ENCODE measurements at regions not wholly inside any gene's neighbourhood (a gene's known extent, or its start where the extent isn't known, plus 50 kb on each side); places are given as distances from the start of the nearest gene placed in this dataset.

GRCh38 chr12:65624554-65625086 is 199.7 kb upstream of the HMGA2 start:
- TF ChIP-seq RAD21 (IDR thresholded peaks at IDR 0.05; ENCODE audit: low read depth) (no peak), NFIC (IDR thresholded peaks at IDR 0.05) (peak; percentile 98), TAF1 (IDR thresholded peaks at IDR 0.05; ENCODE audit: low read depth) (no peak)
- TF ChIP-seq, protein P1, sequence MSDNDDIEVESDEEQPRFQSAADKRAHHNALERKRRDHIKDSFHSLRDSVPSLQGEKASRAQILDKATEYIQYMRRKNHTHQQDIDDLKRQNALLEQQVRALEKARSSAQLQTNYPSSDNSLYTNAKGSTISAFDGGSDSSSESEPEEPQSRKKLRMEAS (IDR thresholded peaks at IDR 0.05) = no peak

- TF ChIP-seq TAF1 (IDR thresholded peaks at IDR 0.05; ENCODE audit: low read depth) (no peak), TCF12 (IDR thresholded peaks at IDR 0.05; ENCODE audit: low read depth) (no peak), CREB1 (IDR thresholded peaks at IDR 0.05; ENCODE audit: low read depth) (no peak), REST (IDR thresholded peaks at IDR 0.05; ENCODE audit: low read depth) (no peak), TEAD4 (IDR thresholded peaks at IDR 0.05) (no peak), RAD21 (IDR thresholded peaks at IDR 0.05; ENCODE audit: low read depth) (no peak), ZBTB7A (IDR thresholded peaks at IDR 0.05; ENCODE audit: low read depth) (no peak), FOXM1 (IDR thresholded peaks at IDR 0.05; ENCODE audit: borderline replicate concordance, low read depth) (no peak), EGR1 (IDR thresholded peaks at IDR 0.05) (no peak), EP300 (IDR thresholded peaks at IDR 0.05; ENCODE audit: borderline replicate concordance) (no peak), NFIC (IDR thresholded peaks at IDR 0.05) (no peak)
- TF ChIP-seq, protein P1 (IDR thresholded peaks at IDR 0.05) = no peak
- TF ChIP-seq, protein P2, sequence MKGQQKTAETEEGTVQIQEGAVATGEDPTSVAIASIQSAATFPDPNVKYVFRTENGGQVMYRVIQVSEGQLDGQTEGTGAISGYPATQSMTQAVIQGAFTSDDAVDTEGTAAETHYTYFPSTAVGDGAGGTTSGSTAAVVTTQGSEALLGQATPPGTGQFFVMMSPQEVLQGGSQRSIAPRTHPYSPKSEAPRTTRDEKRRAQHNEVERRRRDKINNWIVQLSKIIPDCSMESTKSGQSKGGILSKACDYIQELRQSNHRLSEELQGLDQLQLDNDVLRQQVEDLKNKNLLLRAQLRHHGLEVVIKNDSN (IDR thresholded peaks at IDR 0.05) = no peak
Measured at GRCh38 chr12:65628061-65628460, 196.2 kb upstream of the HMGA2 start.

DNA sequence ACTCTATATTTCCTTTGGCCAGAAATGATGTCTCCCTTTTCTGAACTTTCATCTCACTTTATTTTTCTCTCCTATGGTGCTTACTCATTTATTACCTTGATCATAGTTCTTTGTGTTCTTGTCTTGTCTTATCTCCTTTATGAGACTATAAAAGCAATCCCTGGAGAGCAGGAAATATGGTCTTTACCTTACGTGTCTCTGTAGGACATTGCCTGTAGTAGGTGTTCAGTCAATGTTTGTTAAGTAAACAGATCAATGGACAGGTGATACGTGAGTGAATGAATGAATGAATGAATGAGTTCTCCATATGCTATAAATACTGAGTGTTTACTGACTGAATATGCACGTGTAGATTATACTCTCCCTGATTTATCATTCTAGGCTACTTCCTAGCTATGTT is 193.7 kb upstream of the HMGA2 start:
- TF ChIP-seq TAF1 (IDR thresholded peaks at IDR 0.05; ENCODE audit: low read depth) (no peak), CREB1 (IDR thresholded peaks at IDR 0.05; ENCODE audit: low read depth) (no peak), EGR1 (IDR thresholded peaks at IDR 0.05) (no peak), TEAD4 (IDR thresholded peaks at IDR 0.05) (no peak), YY1 (IDR thresholded peaks at IDR 0.05; ENCODE audit: low read depth) (no peak), RAD21 (IDR thresholded peaks at IDR 0.05; ENCODE audit: low read depth) (no peak)

DNA sequence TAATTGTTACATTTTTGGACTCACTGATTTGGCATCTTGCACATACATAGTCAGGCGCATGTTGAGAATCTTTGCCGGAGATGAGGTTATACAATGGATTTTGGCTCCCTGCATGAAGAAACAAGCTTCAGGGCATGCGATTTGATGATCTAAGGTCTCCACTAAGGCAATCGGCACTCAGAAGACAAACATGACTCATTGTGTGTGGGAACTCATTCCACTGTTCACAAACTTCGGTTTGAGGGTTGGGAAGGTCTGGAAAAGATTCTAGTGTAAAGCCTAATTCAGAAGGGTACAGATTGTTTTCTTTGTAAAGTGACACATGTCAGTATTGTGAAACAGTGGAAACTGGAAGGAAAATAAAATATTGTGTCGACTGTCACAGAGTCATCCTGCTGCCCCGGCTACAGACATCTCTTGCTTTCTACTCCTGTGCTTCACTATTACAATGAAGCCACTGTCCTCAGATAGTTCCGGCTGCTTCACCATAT is 192.6 kb upstream of the HMGA2 start:
- no peak for TF ChIP-seq CREB1 (IDR thresholded peaks at IDR 0.05; ENCODE audit: low read depth)
- TF ChIP-seq RAD21 (IDR thresholded peaks at IDR 0.05; ENCODE audit: low read depth) = no peak; the same call in 1 of the 2 replicates
- TF ChIP-seq ZBTB7A (IDR thresholded peaks at IDR 0.05; ENCODE audit: low read depth) = no peak
- TF ChIP-seq EP300 (IDR thresholded peaks at IDR 0.05; ENCODE audit: borderline replicate concordance) = peak; percentile 94
- no peak for TF ChIP-seq YY1 (IDR thresholded peaks at IDR 0.05; ENCODE audit: low read depth)
- no peak for TF ChIP-seq EGR1 (IDR thresholded peaks at IDR 0.05)
- TF ChIP-seq TCF12 (IDR thresholded peaks at IDR 0.05; ENCODE audit: low read depth) = peak; percentile 89
- TF ChIP-seq TEAD4 (IDR thresholded peaks at IDR 0.05) = peak; percentile 81; the same call in 1 of the 2 replicates
- TF ChIP-seq, protein P1 (IDR thresholded peaks at IDR 0.05) = peak; percentile 37; the same call in 1 of the 2 replicates
- TF ChIP-seq TAF1 (IDR thresholded peaks at IDR 0.05; ENCODE audit: low read depth) = no peak
- peak; percentile 87 for TF ChIP-seq FOXM1 (IDR thresholded peaks at IDR 0.05; ENCODE audit: borderline replicate concordance, low read depth)
- TF ChIP-seq NFIC (IDR thresholded peaks at IDR 0.05) = peak; percentile 82
- TF ChIP-seq, protein P2 (IDR thresholded peaks at IDR 0.05) = no peak
- peak; percentile 50; the same call in 1 of the 2 replicates for TF ChIP-seq CEBPB (IDR thresholded peaks at IDR 0.05)

- TF ChIP-seq CEBPB (IDR thresholded peaks at IDR 0.05) (no peak), TAF1 (IDR thresholded peaks at IDR 0.05; ENCODE audit: low read depth) (no peak)
- TF ChIP-seq, protein P1 (IDR thresholded peaks at IDR 0.05) = no peak
Measured at GRCh38 chr12:65632131-65632855, 192.0 kb upstream of the HMGA2 start.

- TF ChIP-seq TEAD4 (IDR thresholded peaks at IDR 0.05) = no peak
- no peak for TF ChIP-seq TAF1 (IDR thresholded peaks at IDR 0.05; ENCODE audit: low read depth)
- TF ChIP-seq NFIC (IDR thresholded peaks at IDR 0.05) = no peak
- no peak for TF ChIP-seq ZBTB7A (IDR thresholded peaks at IDR 0.05; ENCODE audit: low read depth)
- no peak for TF ChIP-seq TCF12 (IDR thresholded peaks at IDR 0.05; ENCODE audit: low read depth)
- TF ChIP-seq CEBPB (IDR thresholded peaks at IDR 0.05) = no peak
- TF ChIP-seq EGR1 (IDR thresholded peaks at IDR 0.05) = no peak
- TF ChIP-seq, protein P1 (IDR thresholded peaks at IDR 0.05) = no peak
- no peak for TF ChIP-seq CREB1 (IDR thresholded peaks at IDR 0.05; ENCODE audit: low read depth)
- TF ChIP-seq, protein P2 (IDR thresholded peaks at IDR 0.05) = no peak
Measured at GRCh38 chr12:65634061-65634460, 190.2 kb upstream of the HMGA2 start.

Data from Ishikawa (cell line).